Ovary (tissue), 3 donors: ENCODE measurements at regions not wholly inside any gene's neighbourhood (a gene's known extent, or its start where the extent isn't known, plus 50 kb on each side); places are given as distances from the start of the nearest gene placed in this dataset.

Source experiments
- EP300 ChIP-seq: sonication (generic); formaldehyde crosslinking; IDR thresholded peaks from one replicate; pipeline ENCODE4 v1.6.1; 2017; ENCODE audit warnings: antibody characterized with exemption
- POLR2A ChIP-seq: fragments of 450-650 bp; IDR thresholded peaks from one replicate; pipeline ENCODE4 v1.6.1; 2017; ENCODE audit warnings: antibody characterized with exemption, mild to moderate bottlenecking, moderate library complexity
- TF ChIP-seq, protein P1 (sequence below), 3 donors: fragments of 450-650 bp in 2 of 3; fragments of 200-600 bp in 1 of 3; IDR thresholded peaks; one replicate each; pipeline versions ENCODE4 v1.5.1 to v1.8.0; 2016 to 2022; ENCODE audit warnings: antibody characterized with exemption in 3 of 3, mild to moderate bottlenecking in 1 of 3
- donor health status: DM: no; HTN: no; CAD: no.

DNA sequence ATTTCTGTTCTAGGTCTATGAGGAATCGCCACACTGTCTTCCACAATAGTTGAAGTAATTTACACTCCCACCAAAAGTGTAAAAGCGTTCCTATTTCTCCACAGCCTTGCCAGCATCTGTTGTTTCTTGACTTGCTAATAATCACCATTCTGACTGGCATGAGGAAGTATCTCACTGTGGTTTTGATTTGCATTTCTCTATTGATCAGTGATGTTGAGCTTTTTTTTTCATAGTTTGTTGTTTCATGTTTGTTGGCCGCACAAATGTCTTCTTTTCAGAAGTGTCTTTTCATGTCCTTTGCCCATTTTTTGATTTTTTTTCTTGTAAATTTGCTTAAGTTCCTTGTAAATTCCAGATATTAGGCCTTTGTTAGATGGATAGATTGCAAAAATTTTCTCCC is 867.1 kb downstream of the DTWD2 start:
- TF ChIP-seq, protein P1, sequence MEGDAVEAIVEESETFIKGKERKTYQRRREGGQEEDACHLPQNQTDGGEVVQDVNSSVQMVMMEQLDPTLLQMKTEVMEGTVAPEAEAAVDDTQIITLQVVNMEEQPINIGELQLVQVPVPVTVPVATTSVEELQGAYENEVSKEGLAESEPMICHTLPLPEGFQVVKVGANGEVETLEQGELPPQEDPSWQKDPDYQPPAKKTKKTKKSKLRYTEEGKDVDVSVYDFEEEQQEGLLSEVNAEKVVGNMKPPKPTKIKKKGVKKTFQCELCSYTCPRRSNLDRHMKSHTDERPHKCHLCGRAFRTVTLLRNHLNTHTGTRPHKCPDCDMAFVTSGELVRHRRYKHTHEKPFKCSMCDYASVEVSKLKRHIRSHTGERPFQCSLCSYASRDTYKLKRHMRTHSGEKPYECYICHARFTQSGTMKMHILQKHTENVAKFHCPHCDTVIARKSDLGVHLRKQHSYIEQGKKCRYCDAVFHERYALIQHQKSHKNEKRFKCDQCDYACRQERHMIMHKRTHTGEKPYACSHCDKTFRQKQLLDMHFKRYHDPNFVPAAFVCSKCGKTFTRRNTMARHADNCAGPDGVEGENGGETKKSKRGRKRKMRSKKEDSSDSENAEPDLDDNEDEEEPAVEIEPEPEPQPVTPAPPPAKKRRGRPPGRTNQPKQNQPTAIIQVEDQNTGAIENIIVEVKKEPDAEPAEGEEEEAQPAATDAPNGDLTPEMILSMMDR (IDR thresholded peaks at IDR 0.05), result no peak
- TF ChIP-seq EP300 (no peak), POLR2A (no peak)
